ENCODE measurements at regions not wholly inside any gene's neighbourhood (a gene's known extent, or its start where the extent isn't known, plus 50 kb on each side); places are given as distances from the start of the nearest gene placed in this dataset.

DNA sequence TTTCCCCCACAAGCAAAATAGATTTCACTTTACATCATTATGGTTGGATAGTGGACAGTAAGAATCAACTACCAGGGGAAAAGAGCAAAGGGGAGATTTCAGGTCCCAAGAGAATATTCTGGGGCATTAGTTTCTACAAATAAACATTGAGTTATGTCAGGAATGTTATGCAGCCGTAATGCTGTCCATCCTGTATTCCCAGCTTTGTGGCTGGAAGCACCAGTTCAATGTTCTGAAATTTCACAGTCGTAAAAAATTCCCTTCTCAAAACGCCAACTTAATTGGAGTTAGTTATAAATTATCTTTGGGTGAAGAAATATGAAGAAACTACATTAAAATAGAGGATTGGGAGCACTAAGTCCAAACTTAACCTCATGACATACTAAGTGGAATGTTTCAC is 141.5 kb upstream of the FIGN start:
- no peak for DNase-seq (ENCODE audit: low spot score)
- Mint-ChIP-seq H3K36me3 (peaks cover 10% of the 10 kb centered on the region), H3K27ac (no peak overlapping the region), H3K27me3 (no peaks in the 10 kb centered on the region), H3K4me1 (ENCODE audit: low read depth in 2 of 2) (no peaks in the 10 kb centered on the region), H3K9me3 (peaks cover 13% of the 10 kb centered on the region), H3K4me3 (no peak overlapping the region)
- no peak for ATAC-seq

DNA sequence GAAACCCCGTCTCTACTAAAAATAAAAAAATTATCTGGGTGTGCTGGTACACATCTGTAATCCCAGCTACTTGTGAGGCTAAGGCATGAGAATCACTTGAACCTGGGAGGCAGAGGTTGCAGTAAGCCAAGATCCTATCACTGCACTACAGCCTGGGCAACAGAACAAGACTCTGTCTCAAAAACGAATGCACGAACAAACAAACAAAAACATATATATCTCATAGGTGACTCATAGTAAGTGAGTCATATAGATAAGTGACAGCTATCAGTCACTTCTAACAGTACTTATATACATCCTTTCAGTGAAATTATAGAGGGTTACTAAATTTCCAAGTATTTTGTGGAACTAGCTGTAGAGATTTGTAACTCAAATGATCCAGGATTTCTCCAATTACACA is 127.3 kb upstream of the FIGN start:
- DNase-seq (ENCODE audit: low spot score), result no peak
- peaks cover 9% of the 10 kb centered on the region for H3K9me3 Mint-ChIP-seq
- no peak overlapping the region for H3K4me3 Mint-ChIP-seq
- no peaks in the 10 kb centered on the region for H3K27me3 Mint-ChIP-seq
- no peaks in the 10 kb centered on the region for H3K4me1 Mint-ChIP-seq (ENCODE audit: low read depth in 2 of 2)
- no peak for ATAC-seq
- H3K27ac Mint-ChIP-seq, result no peak overlapping the region
- no peaks in the 10 kb centered on the region for H3K36me3 Mint-ChIP-seq

DNA sequence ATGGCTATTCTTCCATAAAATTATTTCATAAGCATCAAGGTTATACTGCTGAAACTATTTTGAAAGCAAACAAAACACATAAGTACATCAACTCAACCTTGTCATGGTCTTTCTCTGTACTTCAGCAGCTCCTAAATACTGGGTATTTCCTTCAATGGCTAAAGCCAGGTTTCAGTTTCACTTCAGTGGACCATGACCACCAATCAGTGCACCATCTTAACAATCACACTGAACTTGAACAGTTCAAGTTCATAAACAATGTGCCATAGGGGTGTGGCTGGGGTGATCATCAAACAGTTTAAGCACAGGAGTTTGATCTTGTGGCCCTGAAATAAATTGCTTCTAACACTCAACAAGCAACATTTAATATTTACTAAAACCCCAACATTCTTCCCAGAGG is 124.1 kb upstream of the FIGN start:
- DNase-seq (ENCODE audit: low spot score), result no peak
- H3K4me1 Mint-ChIP-seq (ENCODE audit: low read depth in 2 of 2), result no peaks in the 10 kb centered on the region
- H3K36me3 Mint-ChIP-seq, result no peaks in the 10 kb centered on the region
- no peaks in the 10 kb centered on the region for H3K9me3 Mint-ChIP-seq
- ATAC-seq, result no peak
- H3K4me3 Mint-ChIP-seq, result no peak overlapping the region
- no peaks in the 10 kb centered on the region for H3K27me3 Mint-ChIP-seq
- no peak overlapping the region for H3K27ac Mint-ChIP-seq

DNA sequence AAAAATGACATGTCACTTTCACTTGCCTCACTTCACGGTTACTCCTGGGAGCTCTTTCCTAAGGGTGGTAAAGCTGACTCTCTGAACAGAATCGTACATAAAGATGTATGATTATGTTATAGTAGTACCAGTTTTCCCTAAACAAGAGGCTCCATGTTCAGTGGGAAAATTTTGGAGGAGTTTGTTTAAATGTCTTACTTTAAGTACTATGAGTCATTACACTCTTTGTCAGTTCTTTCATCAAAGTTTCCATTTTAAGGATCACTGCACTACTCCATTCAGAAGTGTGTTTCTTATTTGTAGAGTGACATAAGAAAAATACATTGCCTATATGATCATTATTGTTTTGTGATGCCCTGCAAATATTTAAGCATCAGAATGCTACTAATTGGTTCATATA is 121.1 kb upstream of the FIGN start:
- no peak for DNase-seq (ENCODE audit: low spot score)
- Mint-ChIP-seq H3K9me3 (no peaks in the 10 kb centered on the region), H3K36me3 (no peaks in the 10 kb centered on the region), H3K27me3 (no peaks in the 10 kb centered on the region), H3K27ac (no peak overlapping the region), H3K4me3 (no peak overlapping the region), H3K4me1 (ENCODE audit: low read depth in 2 of 2) (no peaks in the 10 kb centered on the region)
- no peak for ATAC-seq

DNA sequence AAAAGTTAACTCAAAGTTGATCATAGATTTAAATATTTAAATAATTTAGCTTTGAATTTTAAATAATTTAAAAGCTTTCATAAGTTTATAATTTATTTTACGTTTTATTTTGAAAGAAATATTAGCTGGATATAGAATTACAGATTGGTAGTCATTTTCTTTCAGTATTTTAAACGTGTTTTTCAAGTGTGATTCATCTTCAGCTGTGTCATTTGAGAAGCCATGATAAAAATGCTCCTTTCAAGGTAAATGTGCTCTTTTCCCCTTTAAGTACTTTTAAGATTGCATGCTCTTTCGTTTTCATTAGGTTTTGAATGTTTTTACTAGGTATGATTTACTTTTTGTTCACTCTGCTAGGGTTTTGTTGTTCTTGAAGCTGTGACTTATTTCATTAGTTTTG is 116.8 kb upstream of the FIGN start:
- H3K4me1 Mint-ChIP-seq (ENCODE audit: low read depth in 2 of 2), result no peaks in the 10 kb centered on the region
- H3K27me3 Mint-ChIP-seq, result no peaks in the 10 kb centered on the region

DNA sequence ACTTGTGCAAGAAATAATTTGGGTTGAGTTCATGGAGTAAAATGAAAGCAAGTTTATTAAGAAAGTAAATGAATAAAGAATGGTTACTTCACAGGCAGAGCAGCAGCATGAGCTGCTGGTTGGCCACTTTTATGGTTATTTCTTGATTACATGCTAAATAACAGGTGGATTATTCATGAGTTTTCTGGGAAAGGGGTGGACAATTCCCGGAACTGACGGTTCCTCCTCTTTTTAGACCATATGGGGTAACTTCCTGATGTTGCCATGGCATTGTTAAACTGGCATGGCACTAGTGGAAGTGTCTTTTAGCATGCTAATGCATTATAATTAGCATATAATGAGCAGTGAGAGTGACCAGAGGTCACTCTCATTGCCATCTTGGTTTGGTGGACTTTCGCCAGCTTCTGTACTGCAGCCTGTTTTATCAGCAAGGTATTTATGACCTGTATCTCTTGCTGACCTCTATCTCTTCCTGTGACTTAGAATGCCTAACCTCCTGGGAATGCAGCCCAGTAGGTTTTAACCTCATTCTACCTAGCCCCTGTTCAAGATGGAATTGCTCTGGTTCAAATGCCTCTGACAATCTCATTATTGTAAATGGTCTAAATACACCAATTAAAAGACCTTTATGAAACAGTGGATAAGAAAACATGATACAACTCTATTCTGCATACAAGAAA is 114.1 kb upstream of the FIGN start:
- H3K4me1 Mint-ChIP-seq (ENCODE audit: low read depth in 2 of 2), result no peaks in the 10 kb centered on the region
- DNase-seq (ENCODE audit: low spot score) (no peak), ATAC-seq (no peak)
- H3K27me3 Mint-ChIP-seq, result no peaks in the 10 kb centered on the region
- H3K4me3 Mint-ChIP-seq, result no peak overlapping the region
- peaks cover 6% of the 10 kb centered on the region for H3K36me3 Mint-ChIP-seq
- H3K9me3 Mint-ChIP-seq, result peaks cover 15% of the 10 kb centered on the region
- H3K27ac Mint-ChIP-seq, result no peak overlapping the region

More for the DNA sequence above, 116.8 kb upstream of the FIGN start:
- no peak for ATAC-seq
- Mint-ChIP-seq H3K9me3 (peaks cover 7% of the 10 kb centered on the region), H3K36me3 (peaks cover 6% of the 10 kb centered on the region), H3K27ac (no peak overlapping the region), H3K4me3 (no peak overlapping the region)
- no peak for DNase-seq (ENCODE audit: low spot score)

DNA sequence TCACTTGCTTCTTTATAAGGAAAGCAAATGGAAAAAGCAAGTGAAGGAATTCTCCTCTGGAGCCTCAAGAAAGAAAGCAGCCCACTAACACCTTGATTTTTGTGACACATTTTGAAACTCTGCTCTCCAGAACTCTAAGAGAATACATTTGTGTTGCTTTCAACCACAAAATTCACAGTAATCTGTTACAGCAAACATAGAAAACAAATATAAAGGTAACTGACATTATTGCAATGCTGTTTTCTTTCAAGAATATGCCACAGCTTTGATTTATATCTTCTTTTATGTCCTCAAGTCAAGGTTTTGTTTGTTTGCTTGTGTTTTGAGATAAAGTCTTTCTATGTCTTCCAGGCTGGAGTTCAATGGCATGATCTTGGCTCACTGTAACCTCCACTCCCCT is 103.1 kb upstream of the FIGN start:
- no peak for DNase-seq (ENCODE audit: low spot score)
- Mint-ChIP-seq H3K9me3 (peaks cover 10% of the 10 kb centered on the region), H3K4me1 (ENCODE audit: low read depth in 2 of 2) (no peaks in the 10 kb centered on the region), H3K36me3 (no peaks in the 10 kb centered on the region), H3K27me3 (no peaks in the 10 kb centered on the region), H3K4me3 (no peak overlapping the region), H3K27ac (no peak overlapping the region)
- ATAC-seq, result no peak

DNA sequence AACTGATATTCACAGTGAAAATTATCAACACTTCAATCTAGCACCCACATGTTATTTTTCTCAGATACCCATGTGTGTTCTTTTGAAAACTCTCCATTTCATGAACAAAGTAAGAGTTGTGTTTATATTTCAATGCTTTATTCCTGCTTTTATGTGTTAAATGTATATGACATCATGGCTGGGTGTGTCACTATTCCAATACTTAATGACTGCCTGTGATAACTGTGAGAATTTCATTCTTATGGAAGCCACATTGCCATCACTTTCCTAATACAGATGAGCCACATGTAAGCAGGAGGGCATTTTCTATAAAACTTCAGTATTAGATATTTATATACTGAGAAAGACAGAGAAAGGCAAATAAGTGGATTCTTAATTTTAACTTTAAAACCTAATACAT is 100.4 kb upstream of the FIGN start:
- Mint-ChIP-seq H3K4me1 (ENCODE audit: low read depth in 2 of 2) (no peaks in the 10 kb centered on the region), H3K4me3 (no peak overlapping the region), H3K27ac (no peak overlapping the region), H3K9me3 (peaks cover 7% of the 10 kb centered on the region), H3K36me3 (no peaks in the 10 kb centered on the region), H3K27me3 (no peaks in the 10 kb centered on the region)
- no peak for DNase-seq (ENCODE audit: low spot score)
- no peak for ATAC-seq

DNA sequence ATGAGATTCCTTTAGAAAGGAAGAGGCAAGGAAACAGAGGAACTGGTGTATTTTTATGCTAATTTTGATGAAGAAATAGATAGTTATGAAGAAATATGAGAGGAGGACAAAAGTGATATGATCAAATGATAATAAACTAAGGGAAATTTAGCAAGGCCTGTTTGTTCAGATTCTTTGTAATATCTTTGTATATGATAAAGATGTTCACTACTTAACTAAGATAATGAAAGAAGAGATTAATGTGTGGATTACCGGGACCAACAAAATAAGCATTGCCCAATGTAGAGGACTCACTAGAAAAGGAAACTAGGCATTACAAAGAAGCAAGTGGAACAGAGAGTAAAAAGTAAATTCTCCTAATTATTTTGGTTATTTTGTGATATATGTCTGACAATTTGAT is 99.0 kb upstream of the FIGN start:
- DNase-seq (ENCODE audit: low spot score) (no peak), ATAC-seq (no peak)
- Mint-ChIP-seq H3K27me3 (no peaks in the 10 kb centered on the region), H3K27ac (no peak overlapping the region), H3K4me3 (no peak overlapping the region), H3K4me1 (ENCODE audit: low read depth in 2 of 2) (no peaks in the 10 kb centered on the region), H3K36me3 (no peaks in the 10 kb centered on the region), H3K9me3 (peaks cover 4% of the 10 kb centered on the region)

DNA sequence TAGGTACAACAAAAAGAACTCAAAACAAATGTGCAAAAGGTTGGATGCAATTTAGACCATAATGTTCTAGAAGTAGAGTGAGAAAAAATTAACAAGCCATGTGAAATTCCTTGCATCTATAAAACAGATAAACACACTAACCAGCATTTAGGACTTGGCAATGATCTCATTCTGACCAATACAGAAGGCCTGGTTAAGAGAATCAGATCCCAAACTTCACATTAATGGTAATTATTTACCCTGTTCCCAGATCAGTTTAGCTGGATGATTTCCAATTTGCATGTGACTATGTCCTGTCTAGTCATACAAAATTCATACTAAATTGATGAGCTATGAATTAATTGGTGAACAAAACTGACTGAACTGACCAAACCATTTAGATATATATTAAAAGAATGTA is 98.4 kb upstream of the FIGN start:
- peaks cover 8% of the 10 kb centered on the region for H3K9me3 Mint-ChIP-seq
- H3K27me3 Mint-ChIP-seq, result no peaks in the 10 kb centered on the region
- no peak overlapping the region for H3K4me3 Mint-ChIP-seq
- H3K27ac Mint-ChIP-seq, result no peak overlapping the region
- no peaks in the 10 kb centered on the region for H3K4me1 Mint-ChIP-seq (ENCODE audit: low read depth in 2 of 2)
- DNase-seq (ENCODE audit: low spot score), result no peak
- no peak for ATAC-seq
- no peaks in the 10 kb centered on the region for H3K36me3 Mint-ChIP-seq

DNA sequence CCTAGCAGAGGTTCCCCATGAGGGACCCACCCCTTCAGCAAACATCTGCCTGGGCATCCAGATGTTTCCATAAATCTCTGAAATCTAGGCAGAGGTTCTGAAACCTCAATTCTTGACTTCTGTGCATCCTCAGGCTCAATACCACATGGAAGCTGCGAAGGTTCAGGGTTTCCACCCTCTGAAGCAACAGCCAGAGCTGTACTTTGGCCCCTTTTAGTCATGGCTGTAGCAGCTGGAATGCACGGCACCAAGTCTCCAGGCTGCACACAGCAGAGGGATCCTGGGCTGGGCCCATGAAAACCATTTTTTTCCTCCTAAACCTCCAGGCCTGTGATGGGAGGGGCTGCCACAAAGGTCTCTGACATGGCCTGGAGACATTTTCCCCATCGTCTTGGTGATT is 93.0 kb upstream of the FIGN start:
- peaks cover 21% of the 10 kb centered on the region for H3K9me3 Mint-ChIP-seq
- H3K36me3 Mint-ChIP-seq, result peaks cover 4% of the 10 kb centered on the region
- H3K4me1 Mint-ChIP-seq (ENCODE audit: low read depth in 2 of 2), result no peaks in the 10 kb centered on the region
- H3K27ac Mint-ChIP-seq, result no peak overlapping the region
- no peak for DNase-seq (ENCODE audit: low spot score)
- ATAC-seq, result no peak
- H3K27me3 Mint-ChIP-seq, result no peaks in the 10 kb centered on the region
- H3K4me3 Mint-ChIP-seq, result no peak overlapping the region

DNA sequence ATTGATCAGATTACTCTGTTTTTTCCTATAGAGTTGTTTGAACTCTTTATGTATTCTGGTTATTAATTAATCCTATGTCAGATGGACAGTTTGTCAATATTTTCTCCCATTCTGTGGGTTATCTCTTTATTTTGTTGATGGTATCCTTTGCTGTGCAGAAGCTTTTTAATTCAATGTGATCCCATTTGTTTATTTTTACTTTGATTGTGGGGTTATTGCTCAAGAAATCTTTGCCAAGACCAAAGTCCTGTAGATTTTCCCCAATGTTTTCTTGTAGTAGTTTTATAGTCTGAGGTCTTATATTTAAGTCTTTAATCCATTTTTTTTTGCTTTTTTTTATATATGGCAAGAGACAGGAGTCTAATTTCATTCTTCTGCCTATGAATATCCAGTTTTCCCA is 86.2 kb upstream of the FIGN start:
- Mint-ChIP-seq H3K27me3 (no peaks in the 10 kb centered on the region), H3K36me3 (peaks cover 23% of the 10 kb centered on the region), H3K4me3 (no peak overlapping the region), H3K4me1 (ENCODE audit: low read depth in 2 of 2) (no peaks in the 10 kb centered on the region), H3K9me3 (peaks cover 22% of the 10 kb centered on the region), H3K27ac (no peak overlapping the region)
- DNase-seq (ENCODE audit: low spot score) (no peak), ATAC-seq (no peak)

DNA sequence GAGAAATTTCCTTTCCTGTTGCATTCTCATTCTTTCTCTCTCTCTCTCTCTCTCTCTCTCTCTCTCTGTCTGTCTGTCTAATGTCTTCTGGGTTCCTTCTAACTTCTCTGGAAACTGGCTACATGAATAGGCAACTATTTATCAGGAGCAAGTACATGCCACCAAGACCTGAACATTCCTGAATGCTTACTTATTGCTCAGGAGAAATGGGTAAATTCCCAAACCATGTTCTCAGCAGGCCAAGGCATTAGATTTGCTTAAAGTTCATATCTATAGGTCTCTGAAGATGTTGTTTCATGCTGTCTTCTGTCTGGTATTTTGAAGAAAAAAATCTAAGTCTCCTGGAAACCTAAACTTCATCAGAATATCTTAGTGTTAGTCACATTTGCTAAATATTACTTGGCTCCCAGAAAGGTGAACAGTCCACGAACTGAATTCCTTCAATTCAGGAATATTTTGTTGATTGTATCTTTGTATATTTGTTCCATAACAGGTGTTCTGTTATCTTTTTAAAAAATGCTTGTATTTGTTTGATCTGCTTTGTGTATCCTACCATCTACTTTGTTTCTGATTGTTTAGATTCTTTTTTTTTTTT is 77.2 kb upstream of the FIGN start:
- DNase-seq (ENCODE audit: low spot score), result no peak
- H3K27ac Mint-ChIP-seq, result no peak overlapping the region
- no peaks in the 10 kb centered on the region for H3K4me1 Mint-ChIP-seq (ENCODE audit: low read depth in 2 of 2)

DNA sequence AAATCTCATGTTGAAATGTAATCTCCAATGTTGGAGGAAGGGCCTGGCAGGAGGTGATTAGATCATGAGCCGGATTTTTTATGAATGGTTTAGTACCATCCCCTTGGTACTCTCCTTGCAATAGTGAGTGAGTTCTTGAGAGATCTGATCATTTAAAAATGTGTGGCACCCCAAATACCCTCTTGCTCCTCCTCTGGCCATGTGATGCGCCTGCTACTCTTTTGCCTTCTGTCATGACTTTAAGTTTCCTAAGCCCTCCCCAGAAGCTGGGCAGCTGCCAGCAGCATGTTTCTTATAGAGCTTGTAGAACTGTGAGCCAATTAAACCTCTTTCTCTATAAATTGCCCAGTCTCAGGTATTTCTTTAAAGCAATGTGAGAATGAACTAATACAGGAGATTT is 72.6 kb upstream of the FIGN start:
- DNase-seq (ENCODE audit: low spot score), result no peak
- no peak for ATAC-seq
- H3K36me3 Mint-ChIP-seq, result no peaks in the 10 kb centered on the region
- H3K4me1 Mint-ChIP-seq (ENCODE audit: low read depth in 2 of 2), result no peaks in the 10 kb centered on the region
- H3K4me3 Mint-ChIP-seq, result no peak overlapping the region
- peaks cover 18% of the 10 kb centered on the region for H3K9me3 Mint-ChIP-seq
- no peaks in the 10 kb centered on the region for H3K27me3 Mint-ChIP-seq
- H3K27ac Mint-ChIP-seq, result no peak overlapping the region

More for the DNA sequence above, 77.2 kb upstream of the FIGN start:
- Mint-ChIP-seq H3K4me3 (no peak overlapping the region), H3K36me3 (peaks cover 7% of the 10 kb centered on the region), H3K9me3 (peaks cover 13% of the 10 kb centered on the region), H3K27me3 (no peaks in the 10 kb centered on the region)
- no peak for ATAC-seq

DNA sequence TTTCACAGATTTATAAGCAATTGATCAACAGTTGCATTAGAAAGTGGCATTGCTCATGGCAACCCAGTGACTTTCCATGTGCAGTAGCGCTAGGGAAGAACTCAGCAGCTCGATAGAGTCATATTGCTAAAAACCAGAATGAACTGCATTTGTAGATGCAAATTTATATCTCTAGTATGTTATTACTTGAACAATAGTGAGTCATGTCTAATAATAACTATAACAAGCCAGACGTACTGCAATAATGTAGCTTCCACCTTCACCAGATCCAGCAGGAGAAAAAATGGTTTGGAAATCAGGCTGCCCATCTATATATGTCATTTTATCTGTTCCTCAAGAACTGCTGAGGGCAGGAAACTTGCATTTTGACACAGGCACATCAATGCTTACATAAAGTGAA is 66.5 kb upstream of the FIGN start:
- DNase-seq (ENCODE audit: low spot score) (no peak), ATAC-seq (no peak)
- Mint-ChIP-seq H3K4me1 (ENCODE audit: low read depth in 2 of 2) (no peaks in the 10 kb centered on the region), H3K27ac (no peak overlapping the region), H3K4me3 (no peak overlapping the region), H3K36me3 (no peaks in the 10 kb centered on the region), H3K27me3 (no peaks in the 10 kb centered on the region), H3K9me3 (peaks cover 10% of the 10 kb centered on the region)

Measured in natural killer cell treated with Interleukin-12 subunit alpha and Interleukin-12 subunit beta and Interleukin-15 and Interleukin-18, amount 100 ng/mL, for 72 hours (primary cell).